ENCODE measurements at regions not wholly inside any gene's neighbourhood (a gene's known extent, or its start where the extent isn't known, plus 50 kb on each side); places are given as distances from the start of the nearest gene placed in this dataset.

- TF ChIP-seq EP300 (IDR thresholded peaks at IDR 0.05), result no peak
- TF ChIP-seq, protein P1, sequence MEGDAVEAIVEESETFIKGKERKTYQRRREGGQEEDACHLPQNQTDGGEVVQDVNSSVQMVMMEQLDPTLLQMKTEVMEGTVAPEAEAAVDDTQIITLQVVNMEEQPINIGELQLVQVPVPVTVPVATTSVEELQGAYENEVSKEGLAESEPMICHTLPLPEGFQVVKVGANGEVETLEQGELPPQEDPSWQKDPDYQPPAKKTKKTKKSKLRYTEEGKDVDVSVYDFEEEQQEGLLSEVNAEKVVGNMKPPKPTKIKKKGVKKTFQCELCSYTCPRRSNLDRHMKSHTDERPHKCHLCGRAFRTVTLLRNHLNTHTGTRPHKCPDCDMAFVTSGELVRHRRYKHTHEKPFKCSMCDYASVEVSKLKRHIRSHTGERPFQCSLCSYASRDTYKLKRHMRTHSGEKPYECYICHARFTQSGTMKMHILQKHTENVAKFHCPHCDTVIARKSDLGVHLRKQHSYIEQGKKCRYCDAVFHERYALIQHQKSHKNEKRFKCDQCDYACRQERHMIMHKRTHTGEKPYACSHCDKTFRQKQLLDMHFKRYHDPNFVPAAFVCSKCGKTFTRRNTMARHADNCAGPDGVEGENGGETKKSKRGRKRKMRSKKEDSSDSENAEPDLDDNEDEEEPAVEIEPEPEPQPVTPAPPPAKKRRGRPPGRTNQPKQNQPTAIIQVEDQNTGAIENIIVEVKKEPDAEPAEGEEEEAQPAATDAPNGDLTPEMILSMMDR (IDR thresholded peaks at IDR 0.05), result no peak
These were observed 281.4 kb downstream of the DMRT2 start for GRCh38 chr9:1331546-1332038.
